Transverse colon (tissue), 4 donors: ENCODE measurements at regions not wholly inside any gene's neighbourhood (a gene's known extent, or its start where the extent isn't known, plus 50 kb on each side); places are given as distances from the start of the nearest gene placed in this dataset.

Source experiments
- CTCF ChIP-seq, 5 experiments: fragments of 200-600 bp in 3 of 5; fragments of 450-650 bp in 2 of 5; sonication (generic) in 3 of 5; IDR thresholded peaks; 1 replicate in 2 of 5; 2 replicates in 3 of 5; pipeline ENCODE4 v1.5.1; 2016 to 2017; ENCODE audit warnings: antibody characterized with exemption in 5 of 5, inconsistent platforms in 3 of 5, mild to moderate bottlenecking in 2 of 5, moderate library complexity in 1 of 5
- EP300 ChIP-seq: sonication (generic); formaldehyde crosslinking; IDR thresholded peaks from one replicate; pipeline ENCODE4 v1.6.1; 2017; ENCODE audit warnings: antibody characterized with exemption, low read depth
- POLR2A ChIP-seq: fragments of 450-650 bp; IDR thresholded peaks from one replicate; pipeline ENCODE4 v1.6.1; 2016; ENCODE audit warnings: antibody characterized with exemption, mild to moderate bottlenecking, moderate library complexity
- POLR2AphosphoS5 ChIP-seq, 3 donors: sonication (generic); formaldehyde crosslinking; IDR thresholded peaks; one replicate each; pipeline ENCODE4 v1.6.1; 2016; ENCODE audit warnings: antibody characterized with exemption in 3 of 3

DNA sequence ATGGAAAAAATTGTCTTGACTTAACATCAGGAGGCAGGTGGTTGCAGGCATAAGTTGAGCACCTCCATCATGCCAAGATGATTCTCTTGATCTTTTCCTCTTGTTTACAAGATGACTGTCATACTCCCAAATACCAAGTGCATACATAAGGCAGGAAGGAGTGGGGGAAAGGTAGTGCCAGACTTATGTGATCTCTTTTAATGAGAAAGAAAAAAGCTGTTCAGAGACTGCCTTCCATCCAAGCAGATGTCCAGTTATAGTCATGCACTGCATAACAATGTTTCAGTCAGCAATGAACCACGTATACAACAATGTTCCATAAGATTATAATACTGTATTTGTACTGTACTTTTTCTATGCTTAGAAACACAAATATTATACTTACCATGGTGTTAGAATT, 135.7 kb downstream of the EHF start:
- TF ChIP-seq POLR2AphosphoS5 (IDR thresholded peaks at IDR 0.05) (no peak), CTCF (IDR thresholded peaks at IDR 0.05) (no peak), POLR2A (no peak), EP300 (no peak)
